Esophagus muscularis mucosa (tissue), 4 donors: ENCODE measurements at regions not wholly inside any gene's neighbourhood (a gene's known extent, or its start where the extent isn't known, plus 50 kb on each side); places are given as distances from the start of the nearest gene placed in this dataset.

Source experiments
- EP300 ChIP-seq: sonication (generic); formaldehyde crosslinking; IDR thresholded peaks from one replicate; pipeline ENCODE4 v1.6.1; 2017; ENCODE audit warnings: antibody characterized with exemption
- POLR2A ChIP-seq: fragments of 450-650 bp; IDR thresholded peaks from one replicate; pipeline ENCODE4 v1.6.1; 2017; ENCODE audit warnings: antibody characterized with exemption, moderate library complexity, mild to moderate bottlenecking, low read depth
- POLR2AphosphoS5 ChIP-seq, 2 donors: sonication (generic); formaldehyde crosslinking; IDR thresholded peaks; one replicate each; pipeline ENCODE4 v1.6.1; 2017; ENCODE audit warnings: antibody characterized with exemption in 2 of 2
- TF ChIP-seq, protein P1 (sequence below), 3 experiments: fragments of 200-600 bp in 2 of 3; fragments of 450-650 bp in 1 of 3; sonication (generic) in 2 of 3; IDR thresholded peaks; one replicate each; pipeline ENCODE4 v1.5.1; 2017 to 2019; ENCODE audit warnings: antibody characterized with exemption in 3 of 3, mild to moderate bottlenecking in 2 of 3, moderate library complexity in 1 of 3

DNA sequence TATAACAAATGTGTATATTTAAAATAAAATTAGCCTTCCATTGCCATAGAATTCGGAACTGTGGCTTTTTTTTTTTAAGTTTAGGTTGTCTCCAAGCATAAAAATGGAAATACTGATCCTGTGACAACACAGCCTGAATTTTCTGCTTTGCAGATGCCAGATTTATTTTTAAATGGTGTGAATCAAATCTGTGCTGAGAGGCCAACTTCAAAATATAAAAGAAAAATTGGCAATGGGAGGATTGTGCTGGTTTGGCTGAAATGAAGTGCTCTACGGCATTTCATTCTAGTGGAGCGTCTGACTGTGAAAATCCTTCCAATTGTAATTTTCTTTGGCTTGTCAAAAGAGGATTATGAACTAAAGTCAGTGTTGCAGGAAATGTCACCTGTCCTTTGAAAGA is 580.3 kb upstream of the ZFP42 start:
- TF ChIP-seq, protein P1, sequence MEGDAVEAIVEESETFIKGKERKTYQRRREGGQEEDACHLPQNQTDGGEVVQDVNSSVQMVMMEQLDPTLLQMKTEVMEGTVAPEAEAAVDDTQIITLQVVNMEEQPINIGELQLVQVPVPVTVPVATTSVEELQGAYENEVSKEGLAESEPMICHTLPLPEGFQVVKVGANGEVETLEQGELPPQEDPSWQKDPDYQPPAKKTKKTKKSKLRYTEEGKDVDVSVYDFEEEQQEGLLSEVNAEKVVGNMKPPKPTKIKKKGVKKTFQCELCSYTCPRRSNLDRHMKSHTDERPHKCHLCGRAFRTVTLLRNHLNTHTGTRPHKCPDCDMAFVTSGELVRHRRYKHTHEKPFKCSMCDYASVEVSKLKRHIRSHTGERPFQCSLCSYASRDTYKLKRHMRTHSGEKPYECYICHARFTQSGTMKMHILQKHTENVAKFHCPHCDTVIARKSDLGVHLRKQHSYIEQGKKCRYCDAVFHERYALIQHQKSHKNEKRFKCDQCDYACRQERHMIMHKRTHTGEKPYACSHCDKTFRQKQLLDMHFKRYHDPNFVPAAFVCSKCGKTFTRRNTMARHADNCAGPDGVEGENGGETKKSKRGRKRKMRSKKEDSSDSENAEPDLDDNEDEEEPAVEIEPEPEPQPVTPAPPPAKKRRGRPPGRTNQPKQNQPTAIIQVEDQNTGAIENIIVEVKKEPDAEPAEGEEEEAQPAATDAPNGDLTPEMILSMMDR (IDR thresholded peaks at IDR 0.05) = no peak
- TF ChIP-seq POLR2AphosphoS5 (IDR thresholded peaks at IDR 0.05) (no peak), EP300 (no peak), POLR2A (no peak)
